GM23338 (cell line): ENCODE measurements at regions not wholly inside any gene's neighbourhood (a gene's known extent, or its start where the extent isn't known, plus 50 kb on each side); places are given as distances from the start of the nearest gene placed in this dataset.

Experiments used
- ATAC-seq: fragments of 200-7000 bp; cut with Tn5 transposase; 3 replicates; pipeline ENCODE4 v1.9.1; 2020
- DNase-seq: peaks from one replicate; pipeline ENCODE4 v3.0.0-alpha.2; 2015; ENCODE audit warnings: low spot score
- H2AFZ ChIP-seq: fragments of 200-600 bp; sonication (generic); 2 replicates; pipeline ENCODE4 v1.8.0; 2016; ENCODE audit warnings: antibody characterized with exemption, mild to moderate bottlenecking, moderate library complexity
- H3F3A ChIP-seq: fragments of 200-600 bp; sonication (generic); replicated peaks from 2 replicates; pipeline ENCODE4 v1.8.0; 2017; ENCODE audit warnings: antibody characterized with exemption, mixed run types, low read depth
- H3K27ac ChIP-seq: fragments of 200-600 bp; sonication (generic); 2 replicates; pipeline ENCODE4 v1.6.1; 2016; ENCODE audit warnings: low read depth
- H3K27me3 ChIP-seq: fragments of 200-600 bp; sonication (generic); 2 replicates; pipeline ENCODE4 v1.8.0; 2016; ENCODE audit warnings: mild to moderate bottlenecking, mixed run types, moderate library complexity; ENCODE audit not compliant: insufficient read depth
- H3K36me3 ChIP-seq: fragments of 200-600 bp; sonication (generic); 2 replicates; pipeline ENCODE4 v1.8.0; 2016; ENCODE audit warnings: mild to moderate bottlenecking; ENCODE audit not compliant: insufficient read depth
- H3K4me1 ChIP-seq: fragments of 200-600 bp; sonication (generic); 2 replicates; pipeline ENCODE4 v1.8.0; 2016; ENCODE audit warnings: mild to moderate bottlenecking, moderate library complexity; ENCODE audit not compliant: insufficient read depth
- H3K4me2 ChIP-seq: fragments of 200-600 bp; sonication (generic); 2 replicates; pipeline ENCODE4 v1.7.1; 2017; ENCODE audit warnings: mixed run types
- H3K4me3 ChIP-seq: fragments of 200-600 bp; sonication (generic); 2 replicates; pipeline ENCODE4 v1.6.1; 2016; ENCODE audit warnings: mixed run types
- H3K79me2 ChIP-seq: fragments of 200-600 bp; sonication (generic); replicated peaks from 2 replicates; pipeline ENCODE4 v1.8.0; 2017; ENCODE audit warnings: mild to moderate bottlenecking; ENCODE audit not compliant: insufficient read depth
- H3K9me2 ChIP-seq: fragments of 200-600 bp; sonication (generic); 2 replicates; pipeline ENCODE4 v1.8.0; 2017; ENCODE audit not compliant: insufficient read depth
- H4K20me1 ChIP-seq: fragments of 200-600 bp; sonication (generic); replicated peaks from 2 replicates; pipeline ENCODE4 v1.8.0; 2017; ENCODE audit warnings: mild to moderate bottlenecking; ENCODE audit not compliant: insufficient read depth
- H3K27ac Mint-ChIP-seq: 2 replicates; pipeline ENCODE4 v1.8.0; 2020; ENCODE audit warnings: inconsistent platforms, mild to moderate bottlenecking, moderate library complexity, mixed read lengths
- H3K27me3 Mint-ChIP-seq: 3 replicates; pipeline ENCODE4 v1.8.0; 2022; ENCODE audit warnings: low read depth, mild to moderate bottlenecking, moderate library complexity, mixed read lengths, inconsistent platforms; ENCODE audit not compliant: insufficient read depth, poor library complexity
- H3K36me3 Mint-ChIP-seq: 3 replicates; pipeline ENCODE4 v1.8.0; 2021; ENCODE audit warnings: low read depth, mild to moderate bottlenecking, inconsistent platforms, moderate library complexity, mixed read lengths
- H3K4me1 Mint-ChIP-seq: 3 replicates; pipeline ENCODE4 v1.8.0; 2020; ENCODE audit warnings: mild to moderate bottlenecking, inconsistent platforms, mixed read lengths
- H3K4me3 Mint-ChIP-seq: 3 replicates; pipeline ENCODE4 v1.8.0; 2021; ENCODE audit warnings: moderate library complexity, mild to moderate bottlenecking, inconsistent platforms, mixed read lengths
- H3K9me3 Mint-ChIP-seq: 3 replicates; pipeline ENCODE4 v1.8.0; 2020; ENCODE audit warnings: moderate library complexity, mild to moderate bottlenecking, inconsistent platforms, mixed read lengths
- CREB1 ChIP-seq: fragments of 250-450 bp; sonication (Bioruptor Pico); IDR thresholded peaks from 2 replicates; pipeline ENCODE4 v1.5.0; 2020; ENCODE audit warnings: low read depth, mild to moderate bottlenecking, moderate library complexity
- EZH2 ChIP-seq: fragments of 200-600 bp; sonication (generic); IDR thresholded peaks from one replicate; pipeline ENCODE4 v1.8.0; 2017; ENCODE audit warnings: antibody characterized with exemption, mild to moderate bottlenecking, low read depth; ENCODE audit not compliant: unreplicated experiment
- EZH2phosphoT487 ChIP-seq: fragments of 200-600 bp; sonication (generic); IDR thresholded peaks from one replicate; pipeline ENCODE4 v1.8.1; 2018; ENCODE audit warnings: antibody characterized with exemption; ENCODE audit not compliant: unreplicated experiment
- JUNB ChIP-seq: IDR thresholded peaks from one replicate; pipeline ENCODE4 v1.6.1; 2016; ENCODE audit warnings: antibody characterized with exemption; ENCODE audit not compliant: unreplicated experiment
- NANOG ChIP-seq: IDR thresholded peaks from 2 replicates; pipeline ENCODE4 v1.6.1; 2016; ENCODE audit warnings: antibody characterized with exemption, borderline replicate concordance
- POLR2AphosphoS5 ChIP-seq: IDR thresholded peaks from 2 replicates; pipeline ENCODE4 v1.6.1; 2016; ENCODE audit warnings: antibody characterized with exemption, low read depth
- STAT1 ChIP-seq: IDR thresholded peaks from one replicate; pipeline ENCODE4 v1.6.1; 2016; ENCODE audit warnings: antibody characterized with exemption; ENCODE audit not compliant: unreplicated experiment
- ZNF114 ChIP-seq: fragments of 250-450 bp; sonication (Bioruptor Pico); IDR thresholded peaks from 2 replicates; pipeline ENCODE4 v1.5.0; 2020; ENCODE audit warnings: mild to moderate bottlenecking, moderate library complexity
- ZNF331 ChIP-seq: fragments of 250-450 bp; sonication (Bioruptor Pico); IDR thresholded peaks from 2 replicates; pipeline ENCODE4 v1.5.0; 2020; ENCODE audit warnings: low read depth, mild to moderate bottlenecking, moderate library complexity
- TF ChIP-seq, protein P1 (sequence below): fragments of 250-450 bp; sonication (Bioruptor Pico); IDR thresholded peaks from 2 replicates; pipeline ENCODE4 v1.5.0; 2020; ENCODE audit warnings: mild to moderate bottlenecking, moderate library complexity
- TF ChIP-seq, protein P2 (sequence below), 2 experiments: fragments of 200-600 bp in 1 of 2; sonication (generic) in 1 of 2; conservative IDR thresholded peaks; 2 replicates each; pipeline versions ENCODE4 v1.5.1 to v1.6.1; 2016 to 2017; ENCODE audit warnings: antibody characterized with exemption in 2 of 2, low read depth in 2 of 2, mild to moderate bottlenecking in 2 of 2, moderate library complexity in 1 of 2
- TF ChIP-seq, protein P3 (sequence below): IDR thresholded peaks from one replicate; pipeline ENCODE4 v1.6.1; 2018; ENCODE audit warnings: antibody characterized with exemption; ENCODE audit not compliant: unreplicated experiment
- TF ChIP-seq, protein P4 (sequence below): IDR thresholded peaks from 2 replicates; pipeline ENCODE4 v1.6.1; 2016; ENCODE audit warnings: antibody characterized with exemption

DNA sequence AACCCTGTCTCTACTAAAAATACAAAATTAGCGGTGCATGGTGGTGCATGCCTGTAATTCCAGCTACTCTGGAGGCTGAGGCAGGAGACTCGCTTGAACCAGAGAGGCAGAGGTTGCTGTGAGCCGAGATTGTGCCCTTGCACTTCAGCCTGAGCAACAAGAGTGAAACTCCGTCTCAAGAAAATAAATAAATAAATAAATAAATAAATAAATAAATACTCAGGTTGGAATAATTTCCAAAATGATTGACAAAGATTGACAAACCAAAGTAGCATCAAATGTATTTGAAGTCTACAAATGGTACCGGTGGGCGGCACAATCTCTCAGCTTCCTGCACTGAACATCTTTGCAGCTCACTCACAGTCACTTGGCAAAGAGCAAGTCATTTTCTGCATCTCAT is 144.1 kb upstream of the NRSN1 start:
- DNase-seq (no peak), ATAC-seq (no peak)
- TF ChIP-seq, protein P1, sequence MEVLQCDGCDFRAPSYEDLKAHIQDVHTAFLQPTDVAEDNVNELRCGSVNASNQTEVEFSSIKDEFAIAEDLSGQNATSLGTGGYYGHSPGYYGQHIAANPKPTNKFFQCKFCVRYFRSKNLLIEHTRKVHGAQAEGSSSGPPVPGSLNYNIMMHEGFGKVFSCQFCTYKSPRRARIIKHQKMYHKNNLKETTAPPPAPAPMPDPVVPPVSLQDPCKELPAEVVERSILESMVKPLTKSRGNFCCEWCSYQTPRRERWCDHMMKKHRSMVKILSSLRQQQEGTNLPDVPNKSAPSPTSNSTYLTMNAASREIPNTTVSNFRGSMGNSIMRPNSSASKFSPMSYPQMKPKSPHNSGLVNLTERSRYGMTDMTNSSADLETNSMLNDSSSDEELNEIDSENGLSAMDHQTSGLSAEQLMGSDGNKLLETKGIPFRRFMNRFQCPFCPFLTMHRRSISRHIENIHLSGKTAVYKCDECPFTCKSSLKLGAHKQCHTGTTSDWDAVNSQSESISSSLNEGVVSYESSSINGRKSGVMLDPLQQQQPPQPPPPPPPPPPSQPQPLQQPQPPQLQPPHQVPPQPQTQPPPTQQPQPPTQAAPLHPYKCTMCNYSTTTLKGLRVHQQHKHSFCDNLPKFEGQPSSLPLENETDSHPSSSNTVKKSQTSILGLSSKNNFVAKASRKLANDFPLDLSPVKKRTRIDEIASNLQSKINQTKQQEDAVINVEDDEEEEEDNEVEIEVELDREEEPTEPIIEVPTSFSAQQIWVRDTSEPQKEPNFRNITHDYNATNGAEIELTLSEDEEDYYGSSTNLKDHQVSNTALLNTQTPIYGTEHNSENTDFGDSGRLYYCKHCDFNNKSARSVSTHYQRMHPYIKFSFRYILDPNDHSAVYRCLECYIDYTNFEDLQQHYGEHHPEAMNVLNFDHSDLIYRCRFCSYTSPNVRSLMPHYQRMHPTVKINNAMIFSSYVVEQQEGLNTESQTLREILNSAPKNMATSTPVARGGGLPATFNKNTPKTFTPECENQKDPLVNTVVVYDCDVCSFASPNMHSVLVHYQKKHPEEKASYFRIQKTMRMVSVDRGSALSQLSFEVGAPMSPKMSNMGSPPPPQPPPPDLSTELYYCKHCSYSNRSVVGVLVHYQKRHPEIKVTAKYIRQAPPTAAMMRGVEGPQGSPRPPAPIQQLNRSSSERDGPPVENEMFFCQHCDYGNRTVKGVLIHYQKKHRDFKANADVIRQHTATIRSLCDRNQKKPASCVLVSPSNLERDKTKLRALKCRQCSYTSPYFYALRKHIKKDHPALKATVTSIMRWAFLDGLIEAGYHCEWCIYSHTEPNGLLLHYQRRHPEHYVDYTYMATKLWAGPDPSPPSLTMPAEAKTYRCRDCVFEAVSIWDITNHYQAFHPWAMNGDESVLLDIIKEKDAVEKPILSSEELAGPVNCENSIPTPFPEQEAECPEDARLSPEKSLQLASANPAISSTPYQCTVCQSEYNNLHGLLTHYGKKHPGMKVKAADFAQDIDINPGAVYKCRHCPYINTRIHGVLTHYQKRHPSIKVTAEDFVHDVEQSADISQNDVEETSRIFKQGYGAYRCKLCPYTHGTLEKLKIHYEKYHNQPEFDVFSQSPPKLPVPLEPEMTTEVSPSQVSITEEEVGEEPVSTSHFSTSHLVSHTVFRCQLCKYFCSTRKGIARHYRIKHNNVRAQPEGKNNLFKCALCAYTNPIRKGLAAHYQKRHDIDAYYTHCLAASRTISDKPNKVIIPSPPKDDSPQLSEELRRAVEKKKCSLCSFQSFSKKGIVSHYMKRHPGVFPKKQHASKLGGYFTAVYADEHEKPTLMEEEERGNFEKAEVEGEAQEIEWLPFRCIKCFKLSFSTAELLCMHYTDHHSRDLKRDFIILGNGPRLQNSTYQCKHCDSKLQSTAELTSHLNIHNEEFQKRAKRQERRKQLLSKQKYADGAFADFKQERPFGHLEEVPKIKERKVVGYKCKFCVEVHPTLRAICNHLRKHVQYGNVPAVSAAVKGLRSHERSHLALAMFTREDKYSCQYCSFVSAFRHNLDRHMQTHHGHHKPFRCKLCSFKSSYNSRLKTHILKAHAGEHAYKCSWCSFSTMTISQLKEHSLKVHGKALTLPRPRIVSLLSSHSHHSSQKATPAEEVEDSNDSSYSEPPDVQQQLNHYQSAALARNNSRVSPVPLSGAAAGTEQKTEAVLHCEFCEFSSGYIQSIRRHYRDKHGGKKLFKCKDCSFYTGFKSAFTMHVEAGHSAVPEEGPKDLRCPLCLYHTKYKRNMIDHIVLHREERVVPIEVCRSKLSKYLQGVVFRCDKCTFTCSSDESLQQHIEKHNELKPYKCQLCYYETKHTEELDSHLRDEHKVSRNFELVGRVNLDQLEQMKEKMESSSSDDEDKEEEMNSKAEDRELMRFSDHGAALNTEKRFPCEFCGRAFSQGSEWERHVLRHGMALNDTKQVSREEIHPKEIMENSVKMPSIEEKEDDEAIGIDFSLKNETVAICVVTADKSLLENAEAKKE: no peak
- TF ChIP-seq ZNF331 (CRISPR knock-in tag): no peak
- TF ChIP-seq, protein P2, sequence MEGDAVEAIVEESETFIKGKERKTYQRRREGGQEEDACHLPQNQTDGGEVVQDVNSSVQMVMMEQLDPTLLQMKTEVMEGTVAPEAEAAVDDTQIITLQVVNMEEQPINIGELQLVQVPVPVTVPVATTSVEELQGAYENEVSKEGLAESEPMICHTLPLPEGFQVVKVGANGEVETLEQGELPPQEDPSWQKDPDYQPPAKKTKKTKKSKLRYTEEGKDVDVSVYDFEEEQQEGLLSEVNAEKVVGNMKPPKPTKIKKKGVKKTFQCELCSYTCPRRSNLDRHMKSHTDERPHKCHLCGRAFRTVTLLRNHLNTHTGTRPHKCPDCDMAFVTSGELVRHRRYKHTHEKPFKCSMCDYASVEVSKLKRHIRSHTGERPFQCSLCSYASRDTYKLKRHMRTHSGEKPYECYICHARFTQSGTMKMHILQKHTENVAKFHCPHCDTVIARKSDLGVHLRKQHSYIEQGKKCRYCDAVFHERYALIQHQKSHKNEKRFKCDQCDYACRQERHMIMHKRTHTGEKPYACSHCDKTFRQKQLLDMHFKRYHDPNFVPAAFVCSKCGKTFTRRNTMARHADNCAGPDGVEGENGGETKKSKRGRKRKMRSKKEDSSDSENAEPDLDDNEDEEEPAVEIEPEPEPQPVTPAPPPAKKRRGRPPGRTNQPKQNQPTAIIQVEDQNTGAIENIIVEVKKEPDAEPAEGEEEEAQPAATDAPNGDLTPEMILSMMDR (conservative IDR thresholded peaks at IDR 0.05; ENCODE audit: low read depth in 2 of 2): no peak
- TF ChIP-seq, protein P3, sequence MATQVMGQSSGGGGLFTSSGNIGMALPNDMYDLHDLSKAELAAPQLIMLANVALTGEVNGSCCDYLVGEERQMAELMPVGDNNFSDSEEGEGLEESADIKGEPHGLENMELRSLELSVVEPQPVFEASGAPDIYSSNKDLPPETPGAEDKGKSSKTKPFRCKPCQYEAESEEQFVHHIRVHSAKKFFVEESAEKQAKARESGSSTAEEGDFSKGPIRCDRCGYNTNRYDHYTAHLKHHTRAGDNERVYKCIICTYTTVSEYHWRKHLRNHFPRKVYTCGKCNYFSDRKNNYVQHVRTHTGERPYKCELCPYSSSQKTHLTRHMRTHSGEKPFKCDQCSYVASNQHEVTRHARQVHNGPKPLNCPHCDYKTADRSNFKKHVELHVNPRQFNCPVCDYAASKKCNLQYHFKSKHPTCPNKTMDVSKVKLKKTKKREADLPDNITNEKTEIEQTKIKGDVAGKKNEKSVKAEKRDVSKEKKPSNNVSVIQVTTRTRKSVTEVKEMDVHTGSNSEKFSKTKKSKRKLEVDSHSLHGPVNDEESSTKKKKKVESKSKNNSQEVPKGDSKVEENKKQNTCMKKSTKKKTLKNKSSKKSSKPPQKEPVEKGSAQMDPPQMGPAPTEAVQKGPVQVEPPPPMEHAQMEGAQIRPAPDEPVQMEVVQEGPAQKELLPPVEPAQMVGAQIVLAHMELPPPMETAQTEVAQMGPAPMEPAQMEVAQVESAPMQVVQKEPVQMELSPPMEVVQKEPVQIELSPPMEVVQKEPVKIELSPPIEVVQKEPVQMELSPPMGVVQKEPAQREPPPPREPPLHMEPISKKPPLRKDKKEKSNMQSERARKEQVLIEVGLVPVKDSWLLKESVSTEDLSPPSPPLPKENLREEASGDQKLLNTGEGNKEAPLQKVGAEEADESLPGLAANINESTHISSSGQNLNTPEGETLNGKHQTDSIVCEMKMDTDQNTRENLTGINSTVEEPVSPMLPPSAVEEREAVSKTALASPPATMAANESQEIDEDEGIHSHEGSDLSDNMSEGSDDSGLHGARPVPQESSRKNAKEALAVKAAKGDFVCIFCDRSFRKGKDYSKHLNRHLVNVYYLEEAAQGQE: no peak
- no peak for TF ChIP-seq ZNF114 (CRISPR knock-in tag)
- TF ChIP-seq, protein P4, sequence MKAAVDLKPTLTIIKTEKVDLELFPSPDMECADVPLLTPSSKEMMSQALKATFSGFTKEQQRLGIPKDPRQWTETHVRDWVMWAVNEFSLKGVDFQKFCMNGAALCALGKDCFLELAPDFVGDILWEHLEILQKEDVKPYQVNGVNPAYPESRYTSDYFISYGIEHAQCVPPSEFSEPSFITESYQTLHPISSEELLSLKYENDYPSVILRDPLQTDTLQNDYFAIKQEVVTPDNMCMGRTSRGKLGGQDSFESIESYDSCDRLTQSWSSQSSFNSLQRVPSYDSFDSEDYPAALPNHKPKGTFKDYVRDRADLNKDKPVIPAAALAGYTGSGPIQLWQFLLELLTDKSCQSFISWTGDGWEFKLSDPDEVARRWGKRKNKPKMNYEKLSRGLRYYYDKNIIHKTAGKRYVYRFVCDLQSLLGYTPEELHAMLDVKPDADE: no peak
- no peak for TF ChIP-seq EZH2
- no peak for TF ChIP-seq NANOG
- TF ChIP-seq EZH2phosphoT487: no peak
- no peak for TF ChIP-seq POLR2AphosphoS5
- no peak for TF ChIP-seq STAT1
- no peak for TF ChIP-seq JUNB
- TF ChIP-seq CREB1 (CRISPR knock-in tag): no peak
- Histone ChIP-seq H3K4me2 (no peak overlapping the region), H4K20me1 (no peaks in the 10 kb centered on the region), H3K27me3 (no peaks in the 10 kb centered on the region), H3K79me2 (no peaks in the 10 kb centered on the region), H3K9me2 (no peaks in the 10 kb centered on the region), H3K36me3 (no peaks in the 10 kb centered on the region), H3K27ac (no peak overlapping the region), H3F3A (no peaks in the 10 kb centered on the region), H3K4me3 (no peak overlapping the region), H2AFZ (no peak overlapping the region), H3K4me1 (no peaks in the 10 kb centered on the region)
- Mint-ChIP-seq H3K4me1 (peaks cover 4% of the 10 kb centered on the region; the same call in 2 of the 3 replicates), H3K4me3 (no peak overlapping the region), H3K9me3 (no peaks in the 10 kb centered on the region), H3K27me3 (no peaks in the 10 kb centered on the region), H3K36me3 (no peaks in the 10 kb centered on the region), H3K27ac (no peak overlapping the region)
